ENCODE measurements at regions not wholly inside any gene's neighbourhood (a gene's known extent, or its start where the extent isn't known, plus 50 kb on each side); places are given as distances from the start of the nearest gene placed in this dataset.

- no peaks in the 10 kb centered on the region for H3K27me3 ChIP-seq (ENCODE audit: control insufficient read depth, insufficient read depth, low read length, poor library complexity, severe bottlenecking)
- H3K9me3 ChIP-seq (ENCODE audit: control insufficient read depth, low read length): no peaks in the 10 kb centered on the region
- no peak overlapping the region for H3K27ac ChIP-seq (ENCODE audit: insufficient read depth, low read depth, low read length, poor library complexity, severe bottlenecking)
- H3K4me1 ChIP-seq (ENCODE audit: control insufficient read depth, insufficient read depth, low read length): no peaks in the 10 kb centered on the region
- 65 to 78% methylated on average over 1 to 4 of the region's 4 CpGs for WGBS, 2 experiments
- H3K36me3 ChIP-seq (ENCODE audit: control insufficient read depth, insufficient read depth, low read length): no peaks in the 10 kb centered on the region
- H3K4me3 ChIP-seq (ENCODE audit: insufficient read depth, low read depth, low read length): no peak overlapping the region
Measured at GRCh38 chr2:122734766-122735424, 979.4 kb downstream of the TSN start.

- Histone ChIP-seq H3K27me3 (ENCODE audit: control insufficient read depth, insufficient read depth, low read length, poor library complexity, severe bottlenecking) (no peaks in the 10 kb centered on the region), H3K9me3 (ENCODE audit: control insufficient read depth, low read length) (no peaks in the 10 kb centered on the region), H3K4me3 (ENCODE audit: insufficient read depth, low read depth, low read length) (no peak overlapping the region), H3K27ac (ENCODE audit: insufficient read depth, low read depth, low read length, poor library complexity, severe bottlenecking) (no peak overlapping the region), H3K4me1 (ENCODE audit: control insufficient read depth, insufficient read depth, low read length) (no peaks in the 10 kb centered on the region), H3K36me3 (ENCODE audit: control insufficient read depth, insufficient read depth, low read length) (no peaks in the 10 kb centered on the region)
- WGBS, 2 experiments: 90 to 92% methylated on average over 3 of the region's 3 CpGs
Measured at GRCh38 chr2:122736279-122736678, 980.8 kb downstream of the TSN start.

- no peak overlapping the region for H3K4me3 ChIP-seq (ENCODE audit: insufficient read depth, low read depth, low read length)
- no peaks in the 10 kb centered on the region for H3K9me3 ChIP-seq (ENCODE audit: control insufficient read depth, low read length)
- WGBS, 2 experiments: 96 to 99% methylated on average over 7 of the region's 7 CpGs
- no peak overlapping the region for H3K27ac ChIP-seq (ENCODE audit: insufficient read depth, low read depth, low read length, poor library complexity, severe bottlenecking)
- no peaks in the 10 kb centered on the region for H3K27me3 ChIP-seq (ENCODE audit: control insufficient read depth, insufficient read depth, low read length, poor library complexity, severe bottlenecking)
- no peaks in the 10 kb centered on the region for H3K36me3 ChIP-seq (ENCODE audit: control insufficient read depth, insufficient read depth, low read length)
- H3K4me1 ChIP-seq (ENCODE audit: control insufficient read depth, insufficient read depth, low read length): no peaks in the 10 kb centered on the region
Measured at GRCh38 chr2:122737429-122738077, 982.1 kb downstream of the TSN start.

- Histone ChIP-seq H3K27ac (ENCODE audit: insufficient read depth, low read depth, low read length, poor library complexity, severe bottlenecking) (no peak overlapping the region), H3K36me3 (ENCODE audit: control insufficient read depth, insufficient read depth, low read length) (no peaks in the 10 kb centered on the region), H3K4me1 (ENCODE audit: control insufficient read depth, insufficient read depth, low read length) (no peaks in the 10 kb centered on the region), H3K4me3 (ENCODE audit: insufficient read depth, low read depth, low read length) (no peak overlapping the region), H3K9me3 (ENCODE audit: control insufficient read depth, low read length) (no peaks in the 10 kb centered on the region), H3K27me3 (ENCODE audit: control insufficient read depth, insufficient read depth, low read length, poor library complexity, severe bottlenecking) (no peaks in the 10 kb centered on the region)
- WGBS, 2 experiments: 85 to 86% methylated on average over 5 of the region's 5 CpGs
Measured at GRCh38 chr2:122739732-122740593, 984.5 kb downstream of the TSN start.

GRCh38 chr2:122740594-122740948, 985.1 kb downstream of the TSN start:
- Histone ChIP-seq H3K27ac (ENCODE audit: insufficient read depth, low read depth, low read length, poor library complexity, severe bottlenecking) (no peak overlapping the region), H3K4me1 (ENCODE audit: control insufficient read depth, insufficient read depth, low read length) (no peaks in the 10 kb centered on the region), H3K27me3 (ENCODE audit: control insufficient read depth, insufficient read depth, low read length, poor library complexity, severe bottlenecking) (no peaks in the 10 kb centered on the region), H3K36me3 (ENCODE audit: control insufficient read depth, insufficient read depth, low read length) (no peaks in the 10 kb centered on the region), H3K4me3 (ENCODE audit: insufficient read depth, low read depth, low read length) (no peak overlapping the region), H3K9me3 (ENCODE audit: control insufficient read depth, low read length) (no peaks in the 10 kb centered on the region)
- WGBS, 2 experiments: 100% methylated on average over 1 of the region's 1 CpG; no CpG with 5 or more reads in 1 of the 2 experiments

GRCh38 chr2:122741403-122741802, 986.0 kb downstream of the TSN start:
- Histone ChIP-seq H3K27ac (ENCODE audit: insufficient read depth, low read depth, low read length, poor library complexity, severe bottlenecking) (no peak overlapping the region), H3K9me3 (ENCODE audit: control insufficient read depth, low read length) (no peaks in the 10 kb centered on the region), H3K36me3 (ENCODE audit: control insufficient read depth, insufficient read depth, low read length) (no peaks in the 10 kb centered on the region), H3K4me1 (ENCODE audit: control insufficient read depth, insufficient read depth, low read length) (no peaks in the 10 kb centered on the region), H3K4me3 (ENCODE audit: insufficient read depth, low read depth, low read length) (no peak overlapping the region), H3K27me3 (ENCODE audit: control insufficient read depth, insufficient read depth, low read length, poor library complexity, severe bottlenecking) (no peaks in the 10 kb centered on the region)
- 81 to 82% methylated on average over 1 of the region's 1 CpG for WGBS, 2 experiments

- 92 to 94% methylated on average over 2 of the region's 2 CpGs for WGBS, 2 experiments
- no peaks in the 10 kb centered on the region for H3K4me1 ChIP-seq (ENCODE audit: control insufficient read depth, insufficient read depth, low read length)
- no peak overlapping the region for H3K27ac ChIP-seq (ENCODE audit: insufficient read depth, low read depth, low read length, poor library complexity, severe bottlenecking)
- H3K27me3 ChIP-seq (ENCODE audit: control insufficient read depth, insufficient read depth, low read length, poor library complexity, severe bottlenecking): no peaks in the 10 kb centered on the region
- no peak overlapping the region for H3K4me3 ChIP-seq (ENCODE audit: insufficient read depth, low read depth, low read length)
- H3K9me3 ChIP-seq (ENCODE audit: control insufficient read depth, low read length): no peaks in the 10 kb centered on the region
- no peaks in the 10 kb centered on the region for H3K36me3 ChIP-seq (ENCODE audit: control insufficient read depth, insufficient read depth, low read length)
Measured at GRCh38 chr2:122743021-122743675, 987.7 kb downstream of the TSN start.

- 94 to 95% methylated on average over 4 of the region's 4 CpGs for WGBS, 2 experiments
- H3K9me3 ChIP-seq (ENCODE audit: control insufficient read depth, low read length): no peaks in the 10 kb centered on the region
- no peaks in the 10 kb centered on the region for H3K27me3 ChIP-seq (ENCODE audit: control insufficient read depth, insufficient read depth, low read length, poor library complexity, severe bottlenecking)
- no peaks in the 10 kb centered on the region for H3K4me1 ChIP-seq (ENCODE audit: control insufficient read depth, insufficient read depth, low read length)
- no peaks in the 10 kb centered on the region for H3K36me3 ChIP-seq (ENCODE audit: control insufficient read depth, insufficient read depth, low read length)
- no peak overlapping the region for H3K27ac ChIP-seq (ENCODE audit: insufficient read depth, low read depth, low read length, poor library complexity, severe bottlenecking)
- H3K4me3 ChIP-seq (ENCODE audit: insufficient read depth, low read depth, low read length): no peak overlapping the region
Measured at GRCh38 chr2:122745603-122746002, 990.2 kb downstream of the TSN start.

- no peaks in the 10 kb centered on the region for H3K9me3 ChIP-seq (ENCODE audit: control insufficient read depth, low read length)
- no peak overlapping the region for H3K27ac ChIP-seq (ENCODE audit: insufficient read depth, low read depth, low read length, poor library complexity, severe bottlenecking)
- H3K27me3 ChIP-seq (ENCODE audit: control insufficient read depth, insufficient read depth, low read length, poor library complexity, severe bottlenecking): no peaks in the 10 kb centered on the region
- WGBS, 2 experiments: 93 to 95% methylated on average over 2 of the region's 2 CpGs
- no peak overlapping the region for H3K4me3 ChIP-seq (ENCODE audit: insufficient read depth, low read depth, low read length)
- H3K36me3 ChIP-seq (ENCODE audit: control insufficient read depth, insufficient read depth, low read length): no peaks in the 10 kb centered on the region
- H3K4me1 ChIP-seq (ENCODE audit: control insufficient read depth, insufficient read depth, low read length): no peaks in the 10 kb centered on the region
Measured at GRCh38 chr2:122747670-122748069, 992.2 kb downstream of the TSN start.

GRCh38 chr2:122748552-122749011, 993.1 kb downstream of the TSN start:
- no peaks in the 10 kb centered on the region for H3K36me3 ChIP-seq (ENCODE audit: control insufficient read depth, insufficient read depth, low read length)
- H3K27me3 ChIP-seq (ENCODE audit: control insufficient read depth, insufficient read depth, low read length, poor library complexity, severe bottlenecking): no peaks in the 10 kb centered on the region
- no peak overlapping the region for H3K27ac ChIP-seq (ENCODE audit: insufficient read depth, low read depth, low read length, poor library complexity, severe bottlenecking)
- H3K4me3 ChIP-seq (ENCODE audit: insufficient read depth, low read depth, low read length): no peak overlapping the region
- no peaks in the 10 kb centered on the region for H3K9me3 ChIP-seq (ENCODE audit: control insufficient read depth, low read length)
- whole genome bisulfite sequencing, 2 experiments: 89 to 92% methylated on average over 3 to 4 of the region's 4 CpGs
- no peaks in the 10 kb centered on the region for H3K4me1 ChIP-seq (ENCODE audit: control insufficient read depth, insufficient read depth, low read length)

All from ectodermal cell (in vitro differentiated cells).